ENCODE measurements at regions not wholly inside any gene's neighbourhood (a gene's known extent, or its start where the extent isn't known, plus 50 kb on each side); places are given as distances from the start of the nearest gene placed in this dataset.

GRCh38 chr3:106170636-106171035, 301.8 kb upstream of the CBLB start:
- TF ChIP-seq ATF3 (IDR thresholded peaks at IDR 0.05): no peak
- no peak for TF ChIP-seq HNF4G (IDR thresholded peaks at IDR 0.05)
- no peak for TF ChIP-seq EGR1 (IDR thresholded peaks at IDR 0.05; ENCODE audit: low read depth in 2 of 2)

Measured in liver (tissue), 2 donors.